Gastroesophageal sphincter (tissue), 4 donors: ENCODE measurements at regions not wholly inside any gene's neighbourhood (a gene's known extent, or its start where the extent isn't known, plus 50 kb on each side); places are given as distances from the start of the nearest gene placed in this dataset.

Experiments used
- ATAC-seq: fragments of 150-250 bp; one replicate; pipeline ENCODE4 v1.9.1; 2016; ENCODE audit warnings: mild to moderate bottlenecking, moderate library complexity
- H3K27ac ChIP-seq, 4 donors: fragments of 200-600 bp; sonication (generic) in 3 of 4; 1 replicate in 3 of 4; 2 replicates in 1 of 4; pipeline ENCODE4 v1.5.1; 2016 to 2019
- H3K27me3 ChIP-seq: fragments of 200-600 bp; sonication (generic); one replicate; pipeline ENCODE4 v1.5.1; 2019
- H3K36me3 ChIP-seq, 2 donors: fragments of 200-600 bp; sonication (generic); one replicate each; pipeline ENCODE4 v1.5.1; 2019; ENCODE audit warnings: control low read depth in 1 of 2
- H3K4me1 ChIP-seq, 3 donors: fragments of 200-600 bp; sonication (generic); 1 replicate in 2 of 3; 2 replicates in 1 of 3; pipeline ENCODE4 v1.5.1; 2016 to 2019; ENCODE audit warnings: control low read depth in 2 of 3
- H3K4me3 ChIP-seq, 2 donors: fragments of 200-600 bp; sonication (generic); one replicate each; pipeline ENCODE4 v1.5.1; 2019; ENCODE audit warnings: mild to moderate bottlenecking in 1 of 2, moderate library complexity in 1 of 2
- H3K9me3 ChIP-seq, 3 donors: fragments of 200-600 bp; sonication (generic); one replicate each; pipeline ENCODE4 v1.5.1; 2017 to 2019; ENCODE audit warnings: control low read depth in 2 of 3
- CTCF ChIP-seq, 4 experiments: fragments of 200-600 bp in 2 of 4; fragments of 450-650 bp in 2 of 4; sonication (generic) in 1 of 4; IDR thresholded peaks; one replicate each; pipeline ENCODE4 v1.5.1; 2017 to 2019; ENCODE audit warnings: antibody characterized with exemption in 4 of 4, mild to moderate bottlenecking in 2 of 4, moderate library complexity in 2 of 4
- EP300 ChIP-seq: sonication (generic); formaldehyde crosslinking; IDR thresholded peaks from one replicate; pipeline ENCODE4 v1.6.1; 2017; ENCODE audit warnings: antibody characterized with exemption, mild to moderate bottlenecking
- POLR2A ChIP-seq, 2 donors: fragments of 450-650 bp; IDR thresholded peaks; one replicate each; pipeline ENCODE4 v1.6.1; 2017; ENCODE audit warnings: antibody characterized with exemption in 2 of 2, mild to moderate bottlenecking in 2 of 2, moderate library complexity in 1 of 2
- POLR2AphosphoS5 ChIP-seq: sonication (generic); formaldehyde crosslinking; IDR thresholded peaks from one replicate; pipeline ENCODE4 v1.6.1; 2017; ENCODE audit warnings: antibody characterized with exemption
- WGBS, 2 donors: methylation state at CpG; one replicate each; pipeline ENCODE4 v1.1.5; 2018; ENCODE audit warnings: low coverage in 1 of 2; 5-methylcytosine and 5-hydroxymethylcytosine counted together

- Histone ChIP-seq H3K4me1 (peaks cover 0 to 8% (median 4%) of the 10 kb centered on the region in 3 donors), H3K9me3 (no peaks in the 10 kb centered on the region), H3K4me3 (no peak overlapping the region), H3K36me3 (no peaks in the 10 kb centered on the region), H3K27me3 (no peaks in the 10 kb centered on the region), H3K27ac (no peak overlapping the region)
- TF ChIP-seq EP300 (no peak), CTCF (IDR thresholded peaks at IDR 0.05) (no peak), POLR2A (IDR thresholded peaks at IDR 0.05) (no peak), POLR2AphosphoS5 (no peak)
- WGBS, 2 donors = 82 to 100% methylated on average over 2 to 4 of the region's 5 CpGs
- no peak for ATAC-seq
Observed at GRCh38 chr5:74501674-74502478, 138.7 kb downstream of the ENC1 start.

- ATAC-seq = no peak
- no peaks in the 10 kb centered on the region for H3K27me3 ChIP-seq
- H3K4me3 ChIP-seq = no peak overlapping the region
- H3K36me3 ChIP-seq = no peaks in the 10 kb centered on the region
- no peak overlapping the region for H3K27ac ChIP-seq
- no peak for TF ChIP-seq POLR2AphosphoS5
- WGBS, 2 donors = 65 to 80% methylated on average over 7 to 9 of the region's 9 CpGs
- peaks cover 0 to 8% (median 4%) of the 10 kb centered on the region in 3 donors for H3K4me1 ChIP-seq
- no peaks in the 10 kb centered on the region for H3K9me3 ChIP-seq
Observed at GRCh38 chr5:74500110-74500917, 140.2 kb downstream of the ENC1 start.

- H3K4me3 ChIP-seq = no peak overlapping the region
- H3K27me3 ChIP-seq = no peaks in the 10 kb centered on the region
- 33 to 58% methylated on average over 3 to 4 of the region's 4 CpGs for WGBS, 2 donors
- H3K4me1 ChIP-seq = peaks cover 0 to 8% (median 4%) of the 10 kb centered on the region in 3 donors
- no peak for ATAC-seq
- no peak for TF ChIP-seq POLR2A (IDR thresholded peaks at IDR 0.05)
- no peaks in the 10 kb centered on the region for H3K9me3 ChIP-seq
- H3K27ac ChIP-seq = no peak overlapping the region
- H3K36me3 ChIP-seq = no peaks in the 10 kb centered on the region
Observed at GRCh38 chr5:74499256-74500050, 141.1 kb downstream of the ENC1 start.

GRCh38 chr5:74497706-74498105 is 142.8 kb downstream of the ENC1 start:
- no peaks in the 10 kb centered on the region for H3K9me3 ChIP-seq
- H3K4me3 ChIP-seq = no peak overlapping the region
- ATAC-seq = no peak
- no peak overlapping the region for H3K27ac ChIP-seq
- no peaks in the 10 kb centered on the region for H3K36me3 ChIP-seq
- H3K4me1 ChIP-seq = peaks cover 0 to 8% (median 4%) of the 10 kb centered on the region in 3 donors
- H3K27me3 ChIP-seq = no peaks in the 10 kb centered on the region
- TF ChIP-seq POLR2AphosphoS5 (no peak), CTCF (IDR thresholded peaks at IDR 0.05) (no peak), POLR2A (IDR thresholded peaks at IDR 0.05) (no peak), EP300 (no peak)
- WGBS, 2 donors = 86 to 92% methylated on average over 4 of the region's 4 CpGs

GRCh38 chr5:74493411-74493810 is 147.1 kb downstream of the ENC1 start:
- no peaks in the 10 kb centered on the region for H3K9me3 ChIP-seq
- no peaks in the 10 kb centered on the region for H3K4me1 ChIP-seq
- H3K36me3 ChIP-seq = no peaks in the 10 kb centered on the region
- H3K27me3 ChIP-seq = no peaks in the 10 kb centered on the region
- no peak overlapping the region for H3K4me3 ChIP-seq
- no peak for ATAC-seq
- TF ChIP-seq POLR2A (IDR thresholded peaks at IDR 0.05) (no peak), CTCF (IDR thresholded peaks at IDR 0.05) (no peak)
- H3K27ac ChIP-seq = no peak overlapping the region
